ENCODE measurements at regions not wholly inside any gene's neighbourhood (a gene's known extent, or its start where the extent isn't known, plus 50 kb on each side); places are given as distances from the start of the nearest gene placed in this dataset.

- TF ChIP-seq TSHZ2 (CRISPR knock-in tag; IDR thresholded peaks at IDR 0.05) (no peak), ARNTL (CRISPR knock-in tag; IDR thresholded peaks at IDR 0.05; ENCODE audit: borderline replicate concordance, low read depth) (no peak), CSDC2 (CRISPR knock-in tag; IDR thresholded peaks at IDR 0.05) (no peak), ISL1 (CRISPR knock-in tag; IDR thresholded peaks at IDR 0.05) (no peak)
Observed at GRCh38 chr2:173463846-173464245, 109.2 kb downstream of the CDCA7 start.

DNA sequence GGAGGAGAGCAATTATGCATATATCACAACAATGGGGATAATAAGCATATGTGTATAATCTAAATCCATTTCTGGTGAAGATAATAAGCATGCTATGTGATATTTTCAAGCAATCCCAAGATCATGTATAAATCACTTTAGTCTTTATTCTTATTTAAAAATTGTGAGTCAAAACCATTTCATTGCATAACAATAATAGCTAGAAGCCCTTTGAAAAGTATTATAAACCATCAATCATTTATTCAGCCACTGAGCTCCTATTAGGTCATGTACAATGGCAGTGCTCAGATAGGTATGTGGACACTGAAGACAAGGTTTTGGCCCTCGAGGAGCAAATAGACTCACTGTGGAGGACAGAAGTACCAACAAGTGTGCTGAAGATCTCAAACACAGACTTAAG, 113.1 kb downstream of the CDCA7 start:
- TF ChIP-seq TSHZ2 (CRISPR knock-in tag; IDR thresholded peaks at IDR 0.05) (no peak), TCF4 (CRISPR knock-in tag; IDR thresholded peaks at IDR 0.05; ENCODE audit: borderline replicate concordance) (no peak), ZNF8 (CRISPR knock-in tag; IDR thresholded peaks at IDR 0.05) (no peak), ZFP30 (CRISPR knock-in tag; IDR thresholded peaks at IDR 0.05) (no peak), ESRRG (CRISPR knock-in tag; IDR thresholded peaks at IDR 0.05) (no peak), ISL1 (CRISPR knock-in tag; IDR thresholded peaks at IDR 0.05) (no peak), ZFP3 (CRISPR knock-in tag; IDR thresholded peaks at IDR 0.05) (no peak)
- TF ChIP-seq, protein P1, sequence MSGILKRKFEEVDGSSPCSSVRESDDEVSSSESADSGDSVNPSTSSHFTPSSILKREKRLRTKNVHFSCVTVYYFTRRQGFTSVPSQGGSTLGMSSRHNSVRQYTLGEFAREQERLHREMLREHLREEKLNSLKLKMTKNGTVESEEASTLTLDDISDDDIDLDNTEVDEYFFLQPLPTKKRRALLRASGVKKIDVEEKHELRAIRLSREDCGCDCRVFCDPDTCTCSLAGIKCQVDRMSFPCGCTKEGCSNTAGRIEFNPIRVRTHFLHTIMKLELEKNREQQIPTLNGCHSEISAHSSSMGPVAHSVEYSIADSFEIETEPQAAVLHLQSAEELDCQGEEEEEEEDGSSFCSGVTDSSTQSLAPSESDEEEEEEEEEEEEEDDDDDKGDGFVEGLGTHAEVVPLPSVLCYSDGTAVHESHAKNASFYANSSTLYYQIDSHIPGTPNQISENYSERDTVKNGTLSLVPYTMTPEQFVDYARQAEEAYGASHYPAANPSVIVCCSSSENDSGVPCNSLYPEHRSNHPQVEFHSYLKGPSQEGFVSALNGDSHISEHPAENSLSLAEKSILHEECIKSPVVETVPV (CRISPR knock-in tag; IDR thresholded peaks at IDR 0.05), result no peak
- TF ChIP-seq, protein P2, sequence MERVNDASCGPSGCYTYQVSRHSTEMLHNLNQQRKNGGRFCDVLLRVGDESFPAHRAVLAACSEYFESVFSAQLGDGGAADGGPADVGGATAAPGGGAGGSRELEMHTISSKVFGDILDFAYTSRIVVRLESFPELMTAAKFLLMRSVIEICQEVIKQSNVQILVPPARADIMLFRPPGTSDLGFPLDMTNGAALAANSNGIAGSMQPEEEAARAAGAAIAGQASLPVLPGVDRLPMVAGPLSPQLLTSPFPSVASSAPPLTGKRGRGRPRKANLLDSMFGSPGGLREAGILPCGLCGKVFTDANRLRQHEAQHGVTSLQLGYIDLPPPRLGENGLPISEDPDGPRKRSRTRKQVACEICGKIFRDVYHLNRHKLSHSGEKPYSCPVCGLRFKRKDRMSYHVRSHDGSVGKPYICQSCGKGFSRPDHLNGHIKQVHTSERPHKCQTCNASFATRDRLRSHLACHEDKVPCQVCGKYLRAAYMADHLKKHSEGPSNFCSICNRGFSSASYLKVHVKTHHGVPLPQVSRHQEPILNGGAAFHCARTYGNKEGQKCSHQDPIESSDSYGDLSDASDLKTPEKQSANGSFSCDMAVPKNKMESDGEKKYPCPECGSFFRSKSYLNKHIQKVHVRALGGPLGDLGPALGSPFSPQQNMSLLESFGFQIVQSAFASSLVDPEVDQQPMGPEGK (CRISPR knock-in tag; IDR thresholded peaks at IDR 0.05; ENCODE audit: borderline replicate concordance), result no peak
- no peak for ATAC-seq

More at GRCh38 chr2:173463846-173464245, 109.2 kb downstream of the CDCA7 start:
- no peak for ATAC-seq

DNA sequence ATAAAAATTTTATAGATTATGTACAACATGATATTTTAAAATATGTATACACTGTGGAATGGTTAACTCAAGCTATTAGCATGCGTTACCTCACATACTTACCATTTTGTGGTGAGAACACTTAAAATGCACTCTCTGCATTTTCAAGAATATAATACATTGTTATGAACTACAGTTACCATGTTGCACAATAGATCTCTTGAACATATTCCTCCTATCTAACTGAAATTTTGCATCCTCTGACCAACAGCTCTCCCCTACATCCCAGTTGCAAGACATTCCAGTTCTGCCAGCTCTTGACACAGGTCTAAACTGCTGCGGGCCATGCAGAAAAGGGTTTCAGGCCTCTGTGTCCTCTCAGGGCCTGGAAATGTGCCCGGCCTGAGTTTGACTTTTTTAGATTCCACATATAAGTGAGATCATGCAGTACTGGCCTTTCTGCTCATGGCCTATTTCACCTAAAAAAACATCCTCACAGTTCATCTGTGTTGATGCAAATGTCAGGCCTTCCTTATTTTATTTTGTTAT, 113.7 kb downstream of the CDCA7 start:
- no peak for ATAC-seq
- no peak for TF ChIP-seq POU6F1 (CRISPR knock-in tag; IDR thresholded peaks at IDR 0.05; ENCODE audit: borderline replicate concordance, low read depth)
- TF ChIP-seq ZNF70 (CRISPR knock-in tag; IDR thresholded peaks at IDR 0.05), result no peak
- TF ChIP-seq, protein P3, sequence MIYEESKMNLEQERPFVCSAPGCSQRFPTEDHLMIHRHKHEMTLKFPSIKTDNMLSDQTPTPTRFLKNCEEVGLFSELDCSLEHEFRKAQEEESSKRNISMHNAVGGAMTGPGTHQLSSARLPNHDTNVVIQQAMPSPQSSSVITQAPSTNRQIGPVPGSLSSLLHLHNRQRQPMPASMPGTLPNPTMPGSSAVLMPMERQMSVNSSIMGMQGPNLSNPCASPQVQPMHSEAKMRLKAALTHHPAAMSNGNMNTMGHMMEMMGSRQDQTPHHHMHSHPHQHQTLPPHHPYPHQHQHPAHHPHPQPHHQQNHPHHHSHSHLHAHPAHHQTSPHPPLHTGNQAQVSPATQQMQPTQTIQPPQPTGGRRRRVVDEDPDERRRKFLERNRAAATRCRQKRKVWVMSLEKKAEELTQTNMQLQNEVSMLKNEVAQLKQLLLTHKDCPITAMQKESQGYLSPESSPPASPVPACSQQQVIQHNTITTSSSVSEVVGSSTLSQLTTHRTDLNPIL (CRISPR knock-in tag; IDR thresholded peaks at IDR 0.05; ENCODE audit: low read depth), result no peak
- no peak for TF ChIP-seq TOX (CRISPR knock-in tag; IDR thresholded peaks at IDR 0.05; ENCODE audit: borderline replicate concordance)
- no peak for TF ChIP-seq PPARA (CRISPR knock-in tag; IDR thresholded peaks at IDR 0.05; ENCODE audit: borderline replicate concordance)
- no peak for TF ChIP-seq ZFP3 (CRISPR knock-in tag; IDR thresholded peaks at IDR 0.05)
- no peak for TF ChIP-seq ZFP30 (CRISPR knock-in tag; IDR thresholded peaks at IDR 0.05)
- TF ChIP-seq GLIS3 (CRISPR knock-in tag; IDR thresholded peaks at IDR 0.05), result no peak
- no peak for TF ChIP-seq ZC3H10 (CRISPR knock-in tag; IDR thresholded peaks at IDR 0.05)
- no peak for TF ChIP-seq TSHZ2 (CRISPR knock-in tag; IDR thresholded peaks at IDR 0.05)
- TF ChIP-seq OSR1 (CRISPR knock-in tag; IDR thresholded peaks at IDR 0.05), result no peak
- TF ChIP-seq, protein P2 (CRISPR knock-in tag; IDR thresholded peaks at IDR 0.05; ENCODE audit: borderline replicate concordance), result no peak
- TF ChIP-seq ARNTL (CRISPR knock-in tag; IDR thresholded peaks at IDR 0.05; ENCODE audit: borderline replicate concordance, low read depth), result no peak

All from SK-N-SH treated with all-trans-retinoic acid at 6 μM for 48 hours (cell line).